Lower lobe of right lung (tissue), 2 donors: ENCODE measurements at regions not wholly inside any gene's neighbourhood (a gene's known extent, or its start where the extent isn't known, plus 50 kb on each side); places are given as distances from the start of the nearest gene placed in this dataset.

Experiments used
- ATAC-seq, 2 donors: fragments of 200-7000 bp; cut with Tn5 transposase; one replicate each; pipeline ENCODE4 v1.9.1; 2020 to 2022; ENCODE audit warnings: mild to moderate bottlenecking in 2 of 2, moderate library complexity in 2 of 2
- DNase-seq: peaks from one replicate; pipeline ENCODE4 v3.0.0-alpha.2; 2020
- H3K27ac ChIP-seq: fragments of 200-600 bp; one replicate; pipeline ENCODE4 v1.8.0; 2022
- H3K27me3 ChIP-seq: fragments of 200-600 bp; one replicate; pipeline ENCODE4 v1.8.0; 2022; ENCODE audit warnings: low read depth
- H3K36me3 ChIP-seq: fragments of 200-600 bp; one replicate; pipeline ENCODE4 v1.8.0; 2022; ENCODE audit warnings: mild to moderate bottlenecking
- H3K4me1 ChIP-seq: fragments of 200-600 bp; one replicate; pipeline ENCODE4 v1.8.0; 2022
- H3K4me3 ChIP-seq: fragments of 200-600 bp; one replicate; pipeline ENCODE4 v1.8.0; 2022; ENCODE audit warnings: mild to moderate bottlenecking
- H3K9me3 ChIP-seq: fragments of 200-600 bp; one replicate; pipeline ENCODE4 v1.8.0; 2022
- intact Hi-C: fragments of 100-400 bp; cut with DNase I; formaldehyde crosslinking; loops from one replicate; pipeline ENCODE4 v1.11.0; 2022
- TF ChIP-seq, protein P1 (sequence below): fragments of 200-600 bp; IDR thresholded peaks from one replicate; pipeline ENCODE4 v1.8.0; 2022; ENCODE audit warnings: antibody characterized with exemption, mild to moderate bottlenecking
- donor health status: DM: no; HTN: yes; CAD: no; lungs with severe emphysema.

- Histone ChIP-seq H3K4me1 (peaks cover 1% of the 10 kb centered on the region), H3K36me3 (no peaks in the 10 kb centered on the region), H3K27ac (no peak overlapping the region), H3K9me3 (no peaks in the 10 kb centered on the region), H3K27me3 (no peaks in the 10 kb centered on the region), H3K4me3 (no peak overlapping the region)
- TF ChIP-seq, protein P1, sequence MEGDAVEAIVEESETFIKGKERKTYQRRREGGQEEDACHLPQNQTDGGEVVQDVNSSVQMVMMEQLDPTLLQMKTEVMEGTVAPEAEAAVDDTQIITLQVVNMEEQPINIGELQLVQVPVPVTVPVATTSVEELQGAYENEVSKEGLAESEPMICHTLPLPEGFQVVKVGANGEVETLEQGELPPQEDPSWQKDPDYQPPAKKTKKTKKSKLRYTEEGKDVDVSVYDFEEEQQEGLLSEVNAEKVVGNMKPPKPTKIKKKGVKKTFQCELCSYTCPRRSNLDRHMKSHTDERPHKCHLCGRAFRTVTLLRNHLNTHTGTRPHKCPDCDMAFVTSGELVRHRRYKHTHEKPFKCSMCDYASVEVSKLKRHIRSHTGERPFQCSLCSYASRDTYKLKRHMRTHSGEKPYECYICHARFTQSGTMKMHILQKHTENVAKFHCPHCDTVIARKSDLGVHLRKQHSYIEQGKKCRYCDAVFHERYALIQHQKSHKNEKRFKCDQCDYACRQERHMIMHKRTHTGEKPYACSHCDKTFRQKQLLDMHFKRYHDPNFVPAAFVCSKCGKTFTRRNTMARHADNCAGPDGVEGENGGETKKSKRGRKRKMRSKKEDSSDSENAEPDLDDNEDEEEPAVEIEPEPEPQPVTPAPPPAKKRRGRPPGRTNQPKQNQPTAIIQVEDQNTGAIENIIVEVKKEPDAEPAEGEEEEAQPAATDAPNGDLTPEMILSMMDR: no peak
- DNase-seq (no peak), ATAC-seq (no peak)
- intact Hi-C loops: no loop called here
Observed at GRCh38 chr9:13934416-13934815, 379.5 kb downstream of the NFIB start.

- ATAC-seq: no peak
- H3K4me3 ChIP-seq: no peak overlapping the region
Observed at GRCh38 chr9:13933268-13933656, 380.7 kb downstream of the NFIB start.

DNA sequence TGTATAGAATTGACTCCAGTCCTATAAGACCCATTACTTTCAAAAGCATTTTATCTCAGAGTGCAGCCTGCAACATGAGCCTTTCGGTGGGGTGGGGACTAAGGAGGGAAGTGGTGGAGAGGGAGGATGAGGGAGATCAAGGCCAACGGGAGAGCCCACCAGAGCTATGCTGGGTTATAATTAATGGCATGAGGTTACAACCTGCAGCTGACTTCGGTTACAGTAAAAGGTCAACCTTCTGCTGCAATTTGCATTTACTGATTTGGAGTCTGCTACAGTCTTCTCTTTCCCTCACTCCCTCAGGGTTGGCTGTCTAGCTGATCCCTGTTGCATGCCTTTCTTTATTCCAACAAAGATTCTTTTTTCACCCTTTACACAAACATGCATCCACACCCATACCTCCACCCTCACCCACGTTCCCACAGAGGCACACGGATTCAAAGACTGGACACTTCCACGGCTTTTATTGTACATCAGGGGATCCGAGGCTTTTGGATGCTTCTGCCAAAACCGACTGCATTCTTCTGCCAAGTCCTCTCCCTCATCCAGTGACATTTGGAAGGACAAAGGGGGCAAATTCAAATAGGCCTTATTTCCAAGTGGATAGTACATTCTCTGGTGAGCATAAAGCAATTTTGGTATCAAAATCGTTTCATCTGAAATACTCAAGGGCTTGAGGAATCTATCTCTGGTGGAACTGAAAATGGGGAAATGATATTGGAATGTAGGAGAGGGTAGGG, 381.2 kb downstream of the NFIB start:
- Histone ChIP-seq H3K27ac (no peak overlapping the region), H3K27me3 (no peaks in the 10 kb centered on the region), H3K9me3 (no peaks in the 10 kb centered on the region), H3K4me3 (no peak overlapping the region), H3K4me1 (no peaks in the 10 kb centered on the region), H3K36me3 (no peaks in the 10 kb centered on the region)
- ATAC-seq: no peak
- intact Hi-C loops: no loop called here
- no peak for DNase-seq
- TF ChIP-seq, protein P1: no peak

More at GRCh38 chr9:13933268-13933656, 380.7 kb downstream of the NFIB start:
- TF ChIP-seq, protein P1: no peak
- DNase-seq: no peak
- Histone ChIP-seq H3K36me3 (no peaks in the 10 kb centered on the region), H3K27me3 (no peaks in the 10 kb centered on the region), H3K9me3 (no peaks in the 10 kb centered on the region), H3K4me1 (no peaks in the 10 kb centered on the region), H3K27ac (no peak overlapping the region)
- intact Hi-C loops: no loop called here

DNA sequence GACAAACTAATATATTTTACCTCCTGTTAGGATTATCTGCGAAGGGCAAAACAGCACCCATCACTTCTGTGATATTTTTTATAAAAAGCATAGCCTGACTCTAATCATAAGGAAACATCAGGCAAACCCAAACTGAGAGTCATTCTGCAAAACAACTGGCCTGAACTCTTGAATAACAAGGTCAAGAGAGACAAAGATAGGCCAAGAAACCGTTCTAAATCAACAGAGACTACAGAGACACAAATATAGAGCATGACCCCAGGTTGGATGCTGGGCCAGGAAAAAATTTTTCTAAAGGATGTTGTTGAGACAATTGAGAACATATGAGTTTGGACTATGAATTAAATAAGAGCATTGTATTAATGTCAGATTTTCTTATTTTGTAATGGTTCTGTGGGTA, 384.9 kb downstream of the NFIB start:
- no peak for ATAC-seq
- no peak for DNase-seq
- no peaks in the 10 kb centered on the region for H3K27me3 ChIP-seq
- no peaks in the 10 kb centered on the region for H3K4me1 ChIP-seq
- H3K27ac ChIP-seq: no peak overlapping the region
- H3K4me3 ChIP-seq: no peak overlapping the region
- H3K36me3 ChIP-seq: no peaks in the 10 kb centered on the region
- TF ChIP-seq, protein P1: no peak
- intact Hi-C loops: no loop called here
- no peaks in the 10 kb centered on the region for H3K9me3 ChIP-seq

DNA sequence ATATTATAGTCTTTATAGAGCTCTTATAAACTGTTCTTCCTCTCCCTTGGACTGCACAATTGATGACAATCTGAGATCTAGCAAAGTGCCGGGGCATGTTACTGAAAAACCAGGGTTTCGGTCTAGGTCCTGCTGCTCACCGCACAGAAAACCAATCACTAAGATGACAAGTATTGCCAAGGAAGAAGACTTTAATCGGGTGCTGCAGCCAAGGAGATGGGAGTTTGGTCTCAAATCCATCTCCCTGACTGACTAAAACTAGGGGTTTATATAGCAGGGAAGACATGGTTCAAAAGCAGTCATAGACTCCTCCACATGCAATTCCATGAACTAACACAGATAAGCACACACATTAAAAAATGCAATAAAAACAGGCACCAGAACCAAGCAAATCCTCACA, 390.6 kb downstream of the NFIB start:
- H3K27me3 ChIP-seq: no peaks in the 10 kb centered on the region
- intact Hi-C loops: no loop called here
- TF ChIP-seq, protein P1: no peak
- ATAC-seq (no peak), DNase-seq (no peak)
- no peak overlapping the region for H3K4me3 ChIP-seq
- H3K9me3 ChIP-seq: no peaks in the 10 kb centered on the region
- no peaks in the 10 kb centered on the region for H3K36me3 ChIP-seq
- no peaks in the 10 kb centered on the region for H3K4me1 ChIP-seq
- H3K27ac ChIP-seq: no peak overlapping the region
